Activated T-cell treated with anti-CD3 and anti-CD28 coated beads, Interleukin-2, amount 50 U/mL, for 72 hours (primary cell): ENCODE measurements at regions not wholly inside any gene's neighbourhood (a gene's known extent, or its start where the extent isn't known, plus 50 kb on each side); places are given as distances from the start of the nearest gene placed in this dataset.
"Not testable (repeated sequence)": the region's sequence is repeated elsewhere in the genome, so short reads cannot be mapped to it uniquely, and the experiment has no call there.

Experiments used
- ATAC-seq, 2 donors: fragments of 150-1000 bp; cut with Tn5 transposase; replicated peaks in 1 of 2; 2 replicates each; pipeline ENCODE4 v1.10.0; 2021; ENCODE audit warnings: moderate library complexity in 2 of 2, mild to moderate bottlenecking in 1 of 2
- DNase-seq, 2 donors: peaks; one replicate each; pipeline ENCODE4 v3.0.0; 2021 to 2022; ENCODE audit warnings: mixed read lengths in 1 of 2
- H3K27ac Mint-ChIP-seq: one replicate; pipeline ENCODE4 v1.8.0; 2022; ENCODE audit warnings: mild to moderate bottlenecking, moderate library complexity, mixed read lengths
- H3K27me3 Mint-ChIP-seq: one replicate; pipeline ENCODE4 v1.8.0; 2022; ENCODE audit warnings: low read depth, mixed read lengths
- H3K36me3 Mint-ChIP-seq, 2 donors: one replicate each; pipeline ENCODE4 v1.8.0; 2022; ENCODE audit warnings: mixed read lengths in 2 of 2, mild to moderate bottlenecking in 1 of 2; ENCODE audit not compliant: insufficient read depth in 2 of 2
- H3K4me1 Mint-ChIP-seq: one replicate; pipeline ENCODE4 v1.8.0; 2022; ENCODE audit warnings: low read depth, mixed read lengths
- H3K4me3 Mint-ChIP-seq, 2 donors: one replicate each; pipeline ENCODE4 v1.8.0; 2022; ENCODE audit warnings: mild to moderate bottlenecking in 2 of 2, mixed read lengths in 2 of 2, moderate library complexity in 2 of 2
- H3K9me3 Mint-ChIP-seq, 2 donors: one replicate each; pipeline ENCODE4 v1.8.0; 2022; ENCODE audit warnings: mixed read lengths in 2 of 2

GRCh38 chr2:89679254-89679653, 987.8 kb downstream of the RPIA start:
- not testable (repeated sequence) for DNase-seq, H3K36me3 Mint-ChIP-seq, H3K4me3 Mint-ChIP-seq, H3K4me1 Mint-ChIP-seq, H3K9me3 Mint-ChIP-seq, H3K27ac Mint-ChIP-seq, ATAC-seq, H3K27me3 Mint-ChIP-seq
